GM20000 (cell line): ENCODE measurements at regions not wholly inside any gene's neighbourhood (a gene's known extent, or its start where the extent isn't known, plus 50 kb on each side); places are given as distances from the start of the nearest gene placed in this dataset.

Source experiments
- DNase-seq: peaks from one replicate; pipeline ENCODE4 v3.0.0; 2012; ENCODE audit warnings: low spot score
- CTCF ChIP-seq: IDR thresholded peaks from 2 replicates; pipeline ENCODE4 v1.5.1; 2012; ENCODE audit warnings: mild to moderate bottlenecking, control low read depth; ENCODE audit errors: extremely low read depth, missing control alignments

DNA sequence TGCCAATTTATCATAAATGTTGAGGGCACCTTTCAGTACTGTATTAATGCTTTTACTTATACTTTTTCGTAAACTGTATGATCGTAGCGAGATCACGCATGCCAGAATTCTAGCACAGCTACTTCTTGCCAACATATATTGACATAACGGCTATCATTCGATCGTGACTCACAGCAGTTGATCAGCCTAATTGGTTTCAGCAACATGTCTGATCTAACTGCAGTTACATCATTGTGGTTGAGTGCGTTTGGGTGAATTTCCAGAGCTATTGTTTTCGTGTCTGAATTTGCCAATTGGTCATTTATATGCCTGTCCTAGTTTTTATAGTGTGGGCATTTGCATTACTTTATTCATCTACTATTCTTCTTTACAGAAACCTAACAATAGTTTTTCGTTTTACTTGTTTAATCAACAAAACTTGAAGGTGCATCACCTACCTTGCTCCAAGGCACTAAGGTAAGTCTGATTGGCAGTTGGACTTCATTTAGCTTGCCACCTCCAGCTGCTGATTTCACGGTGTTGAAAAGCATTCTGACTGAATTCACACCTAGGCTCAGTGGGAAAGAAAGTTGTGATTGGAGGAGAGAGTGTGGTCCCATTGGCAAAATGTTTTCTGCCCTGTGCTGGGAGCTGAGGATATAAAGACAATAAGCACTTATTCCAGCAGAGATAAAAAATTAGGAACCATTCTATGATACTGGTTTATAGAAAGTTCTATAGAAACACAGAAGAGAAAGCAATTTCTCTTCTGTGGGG is 120.9 kb upstream of the RGMA start:
- no peak for TF ChIP-seq CTCF
- DNase-seq, result no peak

DNA sequence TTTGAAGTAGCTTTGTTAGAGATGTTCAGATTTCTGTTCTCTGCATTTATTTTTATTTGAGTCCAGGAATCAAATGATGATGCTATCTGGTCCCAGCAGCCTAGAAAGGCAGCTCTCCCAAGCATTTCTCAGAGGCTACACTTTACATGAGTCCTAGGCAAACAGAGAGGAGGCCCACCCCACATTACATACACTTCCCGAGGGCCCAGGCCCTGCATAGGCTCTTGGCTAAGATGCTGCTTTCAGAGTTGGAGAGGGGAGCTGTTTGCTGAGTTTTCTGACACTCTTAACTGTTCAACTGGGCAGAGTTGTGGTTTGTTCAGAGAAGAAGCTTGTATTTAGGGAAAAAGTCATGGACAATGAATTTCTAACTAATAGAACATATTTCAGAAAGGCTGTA is 117.9 kb upstream of the RGMA start:
- no peak for DNase-seq
- TF ChIP-seq CTCF, result no peak

GRCh38 chr15:93205413-93205812 is 116.4 kb upstream of the RGMA start:
- no peak for DNase-seq
- TF ChIP-seq CTCF, result no peak

GRCh38 chr15:93203036-93203435 is 114.0 kb upstream of the RGMA start:
- no peak for TF ChIP-seq CTCF
- DNase-seq, result no peak

GRCh38 chr15:93202405-93202804 is 113.4 kb upstream of the RGMA start:
- no peak for DNase-seq
- no peak for TF ChIP-seq CTCF

GRCh38 chr15:93201940-93202339 is 112.9 kb upstream of the RGMA start:
- TF ChIP-seq CTCF, result no peak
- no peak for DNase-seq

GRCh38 chr15:93200837-93201226 is 111.8 kb upstream of the RGMA start:
- TF ChIP-seq CTCF, result no peak

More at GRCh38 chr15:93200837-93201226, 111.8 kb upstream of the RGMA start:
- no peak for DNase-seq
